OCI-LY3 (cell line): ENCODE measurements at regions not wholly inside any gene's neighbourhood (a gene's known extent, or its start where the extent isn't known, plus 50 kb on each side); places are given as distances from the start of the nearest gene placed in this dataset.

Experiments used
- H2AFZ ChIP-seq: fragments of 200-600, 300-600 bp; shearing (Covaris generic); 2 replicates; pipeline ENCODE4 v1.6.0; 2014; ENCODE audit warnings: antibody characterized with exemption, low read depth, low read length
- H3K27ac ChIP-seq: fragments of 200-600, 300-600 bp; sonication (generic); 2 replicates; pipeline ENCODE4 v1.5.1; 2014; ENCODE audit warnings: mild to moderate bottlenecking, low read length, moderate library complexity, mixed read lengths
- H3K27me3 ChIP-seq: fragments of 200-600, 300-600 bp; sonication (generic); 2 replicates; pipeline ENCODE4 v1.6.1; 2014; ENCODE audit warnings: low read depth, low read length, mixed read lengths
- H3K36me3 ChIP-seq: fragments of 200-600, 300-600 bp; sonication (generic); replicated peaks from 2 replicates; pipeline ENCODE3; 2014; ENCODE audit warnings: low read depth, low read length, mixed read lengths
- H3K4me1 ChIP-seq: fragments of 300-600, 200-600 bp; sonication (generic); 2 replicates; pipeline ENCODE4 v1.6.1; 2014; ENCODE audit warnings: low read length, mixed read lengths
- H3K4me2 ChIP-seq: fragments of 200-600, 300-600 bp; sonication (generic); 2 replicates; pipeline ENCODE4 v1.6.1; 2014; ENCODE audit warnings: low read length, mixed read lengths
- H3K4me3 ChIP-seq: fragments of 300-600, 200-600 bp; sonication (generic); 2 replicates; pipeline ENCODE4 v1.5.1; 2014; ENCODE audit warnings: antibody characterized with exemption, mild to moderate bottlenecking, low read length, moderate library complexity
- H3K79me2 ChIP-seq: fragments of 300-600, 200-600 bp; shearing (Covaris generic); 2 replicates; pipeline ENCODE4 v1.6.1; 2014; ENCODE audit warnings: mild to moderate bottlenecking, low read length, mixed read lengths
- H3K9ac ChIP-seq: fragments of 300-600, 200-600 bp; shearing (Covaris generic); 2 replicates; pipeline ENCODE4 v1.6.0; 2014; ENCODE audit warnings: mild to moderate bottlenecking, low read length, moderate library complexity
- H3K9me3 ChIP-seq: fragments of 200-600, 300-600 bp; shearing (Covaris generic); 2 replicates; pipeline ENCODE4 v1.6.1; 2014; ENCODE audit warnings: low read length, mixed read lengths; ENCODE audit not compliant: insufficient read depth
- H4K20me1 ChIP-seq: fragments of 200-600, 300-600 bp; sonication (generic); 2 replicates; pipeline ENCODE4 v1.6.1; 2016; ENCODE audit warnings: low read length, mixed read lengths; ENCODE audit not compliant: insufficient read depth
- EZH2phosphoT487 ChIP-seq: fragments of 200-600 bp; shearing (Covaris generic); IDR thresholded peaks from 2 replicates; pipeline ENCODE4 v1.6.1; 2018; ENCODE audit warnings: antibody characterized with exemption, mixed run types, low read depth
- TF ChIP-seq, protein P1 (sequence below): fragments of 200-600, 300-600 bp; sonication (generic); IDR thresholded peaks from 2 replicates; pipeline ENCODE4 v1.5.1; 2014; ENCODE audit warnings: antibody characterized with exemption, low read length, low read depth

GRCh38 chr9:20114974-20115373 is 326.1 kb upstream of the SLC24A2 start:
- Histone ChIP-seq H3K27ac (no peak overlapping the region), H3K9ac (no peak overlapping the region), H3K36me3 (no peaks in the 10 kb centered on the region), H4K20me1 (no peaks in the 10 kb centered on the region), H3K79me2 (no peaks in the 10 kb centered on the region), H3K9me3 (no peaks in the 10 kb centered on the region), H3K4me1 (no peaks in the 10 kb centered on the region), H3K27me3 (no peaks in the 10 kb centered on the region), H3K4me3 (no peak overlapping the region), H2AFZ (no peak overlapping the region), H3K4me2 (no peak overlapping the region)
- TF ChIP-seq, protein P1, sequence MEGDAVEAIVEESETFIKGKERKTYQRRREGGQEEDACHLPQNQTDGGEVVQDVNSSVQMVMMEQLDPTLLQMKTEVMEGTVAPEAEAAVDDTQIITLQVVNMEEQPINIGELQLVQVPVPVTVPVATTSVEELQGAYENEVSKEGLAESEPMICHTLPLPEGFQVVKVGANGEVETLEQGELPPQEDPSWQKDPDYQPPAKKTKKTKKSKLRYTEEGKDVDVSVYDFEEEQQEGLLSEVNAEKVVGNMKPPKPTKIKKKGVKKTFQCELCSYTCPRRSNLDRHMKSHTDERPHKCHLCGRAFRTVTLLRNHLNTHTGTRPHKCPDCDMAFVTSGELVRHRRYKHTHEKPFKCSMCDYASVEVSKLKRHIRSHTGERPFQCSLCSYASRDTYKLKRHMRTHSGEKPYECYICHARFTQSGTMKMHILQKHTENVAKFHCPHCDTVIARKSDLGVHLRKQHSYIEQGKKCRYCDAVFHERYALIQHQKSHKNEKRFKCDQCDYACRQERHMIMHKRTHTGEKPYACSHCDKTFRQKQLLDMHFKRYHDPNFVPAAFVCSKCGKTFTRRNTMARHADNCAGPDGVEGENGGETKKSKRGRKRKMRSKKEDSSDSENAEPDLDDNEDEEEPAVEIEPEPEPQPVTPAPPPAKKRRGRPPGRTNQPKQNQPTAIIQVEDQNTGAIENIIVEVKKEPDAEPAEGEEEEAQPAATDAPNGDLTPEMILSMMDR, result no peak
- TF ChIP-seq EZH2phosphoT487, result no peak

GRCh38 chr9:20112205-20112783 is 323.5 kb upstream of the SLC24A2 start:
- H3K36me3 ChIP-seq, result no peaks in the 10 kb centered on the region
- no peak overlapping the region for H3K9ac ChIP-seq
- TF ChIP-seq, protein P1, result no peak
- TF ChIP-seq EZH2phosphoT487, result no peak
- H3K9me3 ChIP-seq, result no peaks in the 10 kb centered on the region
- no peaks in the 10 kb centered on the region for H3K79me2 ChIP-seq
- no peaks in the 10 kb centered on the region for H3K27me3 ChIP-seq
- H3K4me1 ChIP-seq, result no peaks in the 10 kb centered on the region
- H2AFZ ChIP-seq, result no peak overlapping the region
- H3K4me3 ChIP-seq, result no peak overlapping the region
- H3K4me2 ChIP-seq, result no peak overlapping the region
- H3K27ac ChIP-seq, result no peak overlapping the region
- H4K20me1 ChIP-seq, result no peaks in the 10 kb centered on the region

- H3K9me3 ChIP-seq, result no peaks in the 10 kb centered on the region
- no peaks in the 10 kb centered on the region for H3K27me3 ChIP-seq
- H3K4me3 ChIP-seq, result no peak overlapping the region
- H3K9ac ChIP-seq, result no peak overlapping the region
- no peak overlapping the region for H3K27ac ChIP-seq
- H4K20me1 ChIP-seq, result no peaks in the 10 kb centered on the region
- H3K79me2 ChIP-seq, result no peaks in the 10 kb centered on the region
- TF ChIP-seq, protein P1, result no peak
- TF ChIP-seq EZH2phosphoT487, result no peak
- no peak overlapping the region for H3K4me2 ChIP-seq
- no peaks in the 10 kb centered on the region for H3K36me3 ChIP-seq
- no peak overlapping the region for H2AFZ ChIP-seq
- H3K4me1 ChIP-seq, result no peaks in the 10 kb centered on the region
Measured at GRCh38 chr9:20111173-20111843, 322.5 kb upstream of the SLC24A2 start.

- Histone ChIP-seq H3K36me3 (no peaks in the 10 kb centered on the region), H3K27ac (no peak overlapping the region), H3K9ac (no peak overlapping the region), H3K79me2 (no peaks in the 10 kb centered on the region), H3K9me3 (no peaks in the 10 kb centered on the region), H4K20me1 (no peaks in the 10 kb centered on the region), H2AFZ (no peak overlapping the region), H3K27me3 (no peaks in the 10 kb centered on the region), H3K4me1 (no peaks in the 10 kb centered on the region), H3K4me3 (no peak overlapping the region), H3K4me2 (no peak overlapping the region)
- TF ChIP-seq, protein P1, result no peak
- TF ChIP-seq EZH2phosphoT487, result no peak
Measured at GRCh38 chr9:20095430-20096092, 306.7 kb upstream of the SLC24A2 start.
